ENCODE measurements at regions not wholly inside any gene's neighbourhood (a gene's known extent, or its start where the extent isn't known, plus 50 kb on each side); places are given as distances from the start of the nearest gene placed in this dataset.

GRCh38 chr2:42947809-42948600, 155.6 kb upstream of the HAAO start:
- no peak for DNase-seq

GRCh38 chr2:42944779-42945415, 152.5 kb upstream of the HAAO start:
- no peak for DNase-seq

GRCh38 chr2:42942990-42943493, 150.7 kb upstream of the HAAO start:
- DNase-seq, result no peak

GRCh38 chr2:42942214-42942989, 150.0 kb upstream of the HAAO start:
- no peak for DNase-seq

- DNase-seq, result no peak
These were observed 149.3 kb upstream of the HAAO start for GRCh38 chr2:42941633-42942176.

GRCh38 chr2:42939411-42940206, 147.2 kb upstream of the HAAO start:
- DNase-seq, result no peak

- no peak for DNase-seq
These were observed 146.4 kb upstream of the HAAO start for GRCh38 chr2:42938671-42939370.

GRCh38 chr2:42937171-42937875, 144.9 kb upstream of the HAAO start:
- no peak for DNase-seq

- DNase-seq, result no peak
These were observed 143.6 kb upstream of the HAAO start for GRCh38 chr2:42935692-42936671.

- DNase-seq, result no peak
These were observed 142.3 kb upstream of the HAAO start for GRCh38 chr2:42934580-42935186.

- DNase-seq, result no peak
These were observed 141.5 kb upstream of the HAAO start for GRCh38 chr2:42933824-42934254.

GRCh38 chr2:42932271-42933151, 140.1 kb upstream of the HAAO start:
- DNase-seq, result no peak

- DNase-seq, result no peak
These were observed 139.4 kb upstream of the HAAO start for GRCh38 chr2:42931818-42932195.

GRCh38 chr2:42931146-42931817, 138.9 kb upstream of the HAAO start:
- no peak for DNase-seq

GRCh38 chr2:42930025-42930581, 137.7 kb upstream of the HAAO start:
- no peak for DNase-seq

- no peak for DNase-seq
These were observed 137.2 kb upstream of the HAAO start for GRCh38 chr2:42929546-42930024.
